H9 (cell line): ENCODE measurements at regions not wholly inside any gene's neighbourhood (a gene's known extent, or its start where the extent isn't known, plus 50 kb on each side); places are given as distances from the start of the nearest gene placed in this dataset.
A peak's percentile ranks its signal among the peaks of the same experiment; 100 is the strongest.

ENCODE experiments used
- DNase-seq: peaks from one replicate; pipeline ENCODE4 v3.0.0-alpha.2; 2017
- H2AFZ ChIP-seq: one replicate; pipeline ENCODE4 v1.6.1; 2013; ENCODE audit warnings: mild to moderate bottlenecking, low read length, control low read depth, moderate library complexity
- H2AK5ac ChIP-seq: 2 replicates; pipeline ENCODE4 v1.6.1; 2013; ENCODE audit warnings: low read length, control low read depth, mixed read lengths; ENCODE audit not compliant: insufficient read length
- H2BK120ac ChIP-seq: one replicate; pipeline ENCODE4 v1.6.1; 2013; ENCODE audit warnings: low read depth, mild to moderate bottlenecking, low read length, control low read depth, inconsistent platforms; ENCODE audit not compliant: poor library complexity, severe bottlenecking
- H2BK12ac ChIP-seq: 2 replicates; pipeline ENCODE4 v1.6.1; 2013; ENCODE audit warnings: low read length, control low read depth, mixed read lengths, low read depth; ENCODE audit not compliant: insufficient read length
- H2BK15ac ChIP-seq: 2 replicates; pipeline ENCODE4 v1.6.1; 2013; ENCODE audit warnings: low read depth, low read length, control low read depth
- H2BK20ac ChIP-seq: one replicate; pipeline ENCODE4 v1.6.1; 2013; ENCODE audit warnings: low read depth, mild to moderate bottlenecking, low read length, control low read depth, inconsistent platforms; ENCODE audit not compliant: poor library complexity, severe bottlenecking
- H2BK5ac ChIP-seq: 2 replicates; pipeline ENCODE4 v1.6.1; 2013; ENCODE audit warnings: low read length, control low read depth, mixed read lengths; ENCODE audit not compliant: insufficient read length
- H3K14ac ChIP-seq: 2 replicates; pipeline ENCODE4 v1.6.1; 2013; ENCODE audit warnings: low read length, control low read depth; ENCODE audit not compliant: insufficient read depth
- H3K18ac ChIP-seq: 2 replicates; pipeline ENCODE4 v1.6.1; 2013; ENCODE audit warnings: low read depth, mild to moderate bottlenecking, mixed read lengths, low read length, control low read depth; ENCODE audit not compliant: insufficient read length
- H3K23ac ChIP-seq: 2 replicates; pipeline ENCODE4 v1.6.1; 2013; ENCODE audit warnings: low read length, control low read depth, mixed read lengths, low read depth; ENCODE audit not compliant: insufficient read length
- H3K23me2 ChIP-seq: 2 replicates; pipeline ENCODE4 v1.6.1; 2013; ENCODE audit warnings: low read depth, mild to moderate bottlenecking, mixed read lengths, low read length, control low read depth; ENCODE audit not compliant: insufficient read length, poor library complexity, severe bottlenecking
- H3K27ac ChIP-seq: 2 replicates; pipeline ENCODE4 v1.5.1; 2013; ENCODE audit warnings: low read length, control low read depth, mixed read lengths, low read depth; ENCODE audit not compliant: insufficient read length
- H3K27me3 ChIP-seq: 2 replicates; pipeline ENCODE4 v1.6.1; 2013; ENCODE audit warnings: low read length, control low read depth, inconsistent platforms; ENCODE audit not compliant: insufficient read depth
- H3K4ac ChIP-seq: 2 replicates; pipeline ENCODE4 v1.6.1; 2013; ENCODE audit warnings: low read depth, mild to moderate bottlenecking, control low read depth, inconsistent platforms, low read length, moderate library complexity
- H3K4me1 ChIP-seq: 2 replicates; pipeline ENCODE4 v1.6.1; 2013; ENCODE audit warnings: low read length, control low read depth, inconsistent platforms; ENCODE audit not compliant: insufficient read depth
- H3K4me2 ChIP-seq: 2 replicates; pipeline ENCODE4 v1.6.1; 2013; ENCODE audit warnings: low read length, control low read depth, mixed read lengths; ENCODE audit not compliant: insufficient read length, insufficient read depth
- H3K56ac ChIP-seq: 2 replicates; pipeline ENCODE4 v1.6.1; 2013; ENCODE audit warnings: low read depth, mild to moderate bottlenecking, mixed read lengths, low read length, control low read depth; ENCODE audit not compliant: insufficient read length
- H3K79me1 ChIP-seq: 2 replicates; pipeline ENCODE4 v1.6.1; 2013; ENCODE audit warnings: low read depth, mild to moderate bottlenecking, moderate library complexity, low read length, control low read depth, inconsistent platforms; ENCODE audit not compliant: insufficient read depth, poor library complexity, severe bottlenecking
- H3K79me2 ChIP-seq: 2 replicates; pipeline ENCODE4 v1.6.1; 2013; ENCODE audit warnings: low read length, control low read depth, inconsistent platforms; ENCODE audit not compliant: insufficient read depth
- H3K9ac ChIP-seq: 2 replicates; pipeline ENCODE4 v1.6.1; 2013; ENCODE audit warnings: low read length, control low read depth, mixed read lengths; ENCODE audit not compliant: insufficient read length; ENCODE audit errors: extremely low read depth
- H3K9me3 ChIP-seq: one replicate; pipeline ENCODE4 v1.6.1; 2013; ENCODE audit warnings: low read depth, low read length, inconsistent platforms; ENCODE audit not compliant: control insufficient read depth
- H3T11ph ChIP-seq: one replicate; pipeline ENCODE4 v1.6.1; 2013; ENCODE audit warnings: mild to moderate bottlenecking, low read length, control low read depth, inconsistent platforms
- H4K20me1 ChIP-seq: one replicate; pipeline ENCODE4 v1.6.1; 2013; ENCODE audit not compliant: control insufficient read depth, insufficient read length, insufficient read depth
- H4K5ac ChIP-seq: 2 replicates; pipeline ENCODE4 v1.6.1; 2013; ENCODE audit warnings: low read depth, mild to moderate bottlenecking, mixed read lengths, low read length, control low read depth; ENCODE audit not compliant: insufficient read length
- H4K8ac ChIP-seq: replicated peaks from 2 replicates; pipeline ENCODE4 v1.6.1; 2013; ENCODE audit warnings: low read length, control low read depth, mixed read lengths, low read depth; ENCODE audit not compliant: insufficient read length
- H4K91ac ChIP-seq: 2 replicates; pipeline ENCODE4 v1.6.1; 2013; ENCODE audit warnings: low read depth, mild to moderate bottlenecking, moderate library complexity, mixed read lengths, low read length, control low read depth; ENCODE audit not compliant: insufficient read length
- H3K27ac Mint-ChIP-seq, 3 experiments: 2 replicates in 2 of 3; 3 replicates in 1 of 3; pipeline ENCODE4 v1.8.0; 2020 to 2021; ENCODE audit warnings: mixed read lengths in 3 of 3, mild to moderate bottlenecking in 1 of 3, moderate library complexity in 1 of 3
- H3K27me3 Mint-ChIP-seq: 2 replicates; pipeline ENCODE4 v1.8.0; 2021; ENCODE audit warnings: low read depth, mild to moderate bottlenecking, moderate library complexity, mixed read lengths
- H3K36me3 Mint-ChIP-seq, 3 experiments: 2 replicates in 2 of 3; 3 replicates in 1 of 3; pipeline ENCODE4 v1.8.0; 2020 to 2021; ENCODE audit warnings: low read depth in 3 of 3, mixed read lengths in 3 of 3; ENCODE audit not compliant: insufficient read depth in 1 of 3
- H3K4me1 Mint-ChIP-seq, 2 experiments: 2 replicates each; pipeline ENCODE4 v1.8.0; 2020; ENCODE audit warnings: mixed read lengths in 2 of 2
- H3K4me3 Mint-ChIP-seq, 2 experiments: 2 replicates in 1 of 2; 3 replicates in 1 of 2; pipeline ENCODE4 v1.8.0; 2020 to 2021; ENCODE audit warnings: mild to moderate bottlenecking in 2 of 2, mixed read lengths in 2 of 2, moderate library complexity in 1 of 2
- H3K9me3 Mint-ChIP-seq, 2 experiments: 2 replicates in 1 of 2; 3 replicates in 1 of 2; pipeline ENCODE4 v1.8.0; 2020; ENCODE audit warnings: mild to moderate bottlenecking in 2 of 2, mixed read lengths in 2 of 2, moderate library complexity in 1 of 2
- CTCF ChIP-seq: fragments of 200-600 bp; sonication (generic); conservative IDR thresholded peaks from 3 replicates; pipeline ENCODE4 v1.8.0; 2021; ENCODE audit warnings: antibody characterized with exemption, mild to moderate bottlenecking
- WGBS: extraction: QIAGEN DNeasy Blood & Tissue Kit; methylation state at CpG from one replicate; pipeline ENCODE4 v1.1.7; 2013; ENCODE audit warnings: missing lambda C conversion rate, low lambda C conversion rate, mixed read lengths; ENCODE audit not compliant: insufficient read length; ENCODE audit errors: extremely low coverage; 5-methylcytosine and 5-hydroxymethylcytosine counted together

- WGBS = no CpG with 5 or more reads among the region's 4 CpGs
- H3K9me3 ChIP-seq = no peaks in the 10 kb centered on the region
- H3K4me2 ChIP-seq = no peak overlapping the region
- peak; percentile 57 for TF ChIP-seq CTCF
- Mint-ChIP-seq H3K4me3 (no peak overlapping the region), H3K27me3 (no peaks in the 10 kb centered on the region), H3K27ac (no peak overlapping the region), H3K36me3 (no peaks in the 10 kb centered on the region), H3K9me3 (no peaks in the 10 kb centered on the region), H3K4me1 (no peaks in the 10 kb centered on the region)
- H3K18ac ChIP-seq = no peak overlapping the region
- H2BK20ac ChIP-seq = no peak overlapping the region
- no peak for DNase-seq
- H3K27ac ChIP-seq = no peak overlapping the region
- H3K9ac ChIP-seq = no peak overlapping the region
- no peak overlapping the region for H3T11ph ChIP-seq
- no peak overlapping the region for H4K8ac ChIP-seq
- no peaks in the 10 kb centered on the region for H3K27me3 ChIP-seq
- no peaks in the 10 kb centered on the region for H4K20me1 ChIP-seq
- H3K4me1 ChIP-seq = no peaks in the 10 kb centered on the region
- no peak overlapping the region for H4K5ac ChIP-seq
- no peak overlapping the region for H2BK120ac ChIP-seq
- no peak overlapping the region for H2AFZ ChIP-seq
- no peaks in the 10 kb centered on the region for H3K79me2 ChIP-seq
- H2AK5ac ChIP-seq = no peak overlapping the region
- H4K91ac ChIP-seq = no peak overlapping the region
- H3K4ac ChIP-seq = no peak overlapping the region
- no peaks in the 10 kb centered on the region for H3K79me1 ChIP-seq
- no peak overlapping the region for H3K23ac ChIP-seq
- no peaks in the 10 kb centered on the region for H3K23me2 ChIP-seq
- H3K56ac ChIP-seq = no peak overlapping the region
- no peak overlapping the region for H3K14ac ChIP-seq
- no peak overlapping the region for H2BK15ac ChIP-seq
- no peak overlapping the region for H2BK5ac ChIP-seq
- H2BK12ac ChIP-seq = no peak overlapping the region
Observed at GRCh38 chr5:23994581-23995370, 487.4 kb downstream of the PRDM9 start.
